MM.1S (cell line): ENCODE measurements at regions not wholly inside any gene's neighbourhood (a gene's known extent, or its start where the extent isn't known, plus 50 kb on each side); places are given as distances from the start of the nearest gene placed in this dataset.

Experiments used
- CTCF ChIP-seq: fragments of 300-600 bp; sonication (generic); IDR thresholded peaks from 2 replicates; pipeline ENCODE4 v1.5.1; 2016; ENCODE audit warnings: antibody characterized with exemption, low read length, mixed read lengths
- EZH2phosphoT487 ChIP-seq: fragments of 300-600 bp; sonication (generic); IDR thresholded peaks from 2 replicates; pipeline ENCODE4 v1.6.1; 2018; ENCODE audit warnings: antibody characterized with exemption, low read length

GRCh38 chr18:77969972-77970371, 720.3 kb downstream of the GALR1 start:
- TF ChIP-seq CTCF (no peak), EZH2phosphoT487 (no peak)
